NCI-H2196 treated with DMSO at 0.1 percent for 48 hours (cell line): ENCODE measurements at regions not wholly inside any gene's neighbourhood (a gene's known extent, or its start where the extent isn't known, plus 50 kb on each side); places are given as distances from the start of the nearest gene placed in this dataset.
A peak's percentile ranks its signal among the peaks of the same experiment; 100 is the strongest.

Experiments used
- DNase-seq: peaks from one replicate; lab custom pipeline; 2025; ENCODE audit not compliant: unreplicated experiment; lab: John Stamatoyannopoulos, UW

- peak; percentile 33 for DNase-seq
Observed at GRCh38 chr2:217538719-217539118, 464.1 kb downstream of the TNS1 start.

DNA sequence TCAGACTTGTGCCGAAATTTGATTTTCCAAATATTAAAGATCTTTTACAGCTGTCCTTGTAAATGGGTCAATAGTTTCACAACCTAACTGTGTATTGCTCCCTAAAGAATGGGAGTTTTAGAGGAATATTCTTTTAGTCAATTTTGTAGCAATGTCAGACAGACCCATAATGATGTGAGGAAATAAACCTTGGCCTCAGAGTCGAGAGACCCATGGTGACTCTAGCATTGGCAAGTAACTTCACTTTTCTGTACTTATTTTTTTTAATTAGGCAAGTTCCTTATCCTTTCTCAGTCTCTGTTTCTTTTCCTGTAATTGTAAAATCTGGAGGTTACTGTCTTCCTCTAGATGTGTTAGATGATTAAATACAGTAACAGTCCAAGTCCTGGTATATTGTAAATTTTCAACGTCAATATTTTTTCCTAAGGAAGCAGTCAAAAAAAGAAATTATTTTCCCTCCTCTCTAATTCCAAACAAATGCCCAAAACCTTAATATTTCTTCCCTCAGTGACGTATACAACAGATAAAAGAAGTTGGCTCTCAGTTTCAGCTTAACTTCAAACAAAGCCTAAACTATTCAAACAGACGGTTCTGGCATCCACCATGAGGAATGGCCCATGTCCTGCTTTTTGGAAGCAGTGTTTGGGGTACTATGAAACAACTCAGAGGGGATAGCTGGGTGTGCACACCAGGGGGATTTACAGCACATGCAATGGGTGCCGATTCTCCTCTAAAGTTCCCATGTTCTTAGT, 466.7 kb downstream of the TNS1 start:
- DNase-seq, result no peak

DNA sequence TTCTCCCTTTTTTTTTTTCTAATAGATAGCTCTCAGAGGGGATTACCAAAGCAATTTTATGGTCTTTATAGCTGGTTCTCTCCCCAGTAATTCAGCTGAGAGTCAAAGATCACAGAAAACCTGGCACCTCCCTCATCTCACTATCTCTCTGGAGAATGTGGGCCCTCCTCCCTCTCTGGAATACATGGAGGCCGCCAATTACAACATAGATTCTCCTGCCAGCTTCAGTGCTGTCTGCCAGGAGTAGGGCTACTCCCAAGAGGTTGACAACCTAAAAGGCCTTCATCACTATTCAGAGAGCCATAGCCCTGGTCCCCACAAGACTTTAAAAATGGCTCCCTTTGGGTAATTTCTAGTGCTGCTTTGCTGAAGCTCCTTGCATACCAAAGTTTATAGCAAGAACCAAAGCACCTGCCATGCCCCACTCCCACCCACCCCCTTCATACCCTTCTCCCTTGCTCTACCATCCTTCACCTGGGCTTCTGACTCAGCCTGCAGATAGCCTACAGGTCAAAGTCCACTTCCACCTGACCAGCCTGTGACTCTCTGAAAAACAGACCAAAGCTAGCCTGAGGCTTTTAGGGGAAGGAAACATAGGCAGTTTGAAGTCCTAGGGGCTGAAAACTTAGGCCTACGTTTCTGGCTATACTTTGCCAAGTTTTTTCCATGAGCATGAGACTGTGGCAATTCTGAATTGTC, 472.3 kb downstream of the TNS1 start:
- DNase-seq, result no peak

GRCh38 chr2:217529271-217529670, 473.5 kb downstream of the TNS1 start:
- no peak for DNase-seq

DNA sequence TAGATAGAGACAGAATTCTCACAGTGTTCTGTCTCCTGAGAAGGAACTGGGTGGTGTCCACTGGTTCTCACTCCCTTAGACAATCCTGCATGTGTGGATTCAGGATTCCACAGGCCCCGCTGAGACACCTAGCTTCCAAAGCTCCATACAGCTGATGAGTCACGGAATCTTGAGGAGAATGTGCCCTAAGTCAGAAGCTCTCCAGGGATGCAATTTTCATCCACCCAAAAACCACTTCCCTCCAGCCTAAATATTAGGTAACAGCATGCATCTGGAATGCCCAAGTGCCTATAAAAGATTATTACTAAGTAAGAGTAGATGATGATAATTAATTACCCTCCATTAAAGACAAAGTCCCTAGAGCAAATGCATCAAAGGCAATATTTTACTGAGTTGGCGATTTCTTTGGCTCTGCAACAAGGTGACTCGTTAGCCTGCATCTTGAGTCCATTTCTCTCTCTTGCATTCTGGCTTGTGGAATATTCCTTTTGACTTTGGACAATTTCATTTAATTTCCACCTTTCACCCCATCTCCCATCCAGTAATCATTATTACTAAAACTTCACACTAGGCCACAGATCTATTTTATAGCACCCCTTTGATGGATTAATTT, 475.1 kb downstream of the TNS1 start:
- no peak for DNase-seq

DNA sequence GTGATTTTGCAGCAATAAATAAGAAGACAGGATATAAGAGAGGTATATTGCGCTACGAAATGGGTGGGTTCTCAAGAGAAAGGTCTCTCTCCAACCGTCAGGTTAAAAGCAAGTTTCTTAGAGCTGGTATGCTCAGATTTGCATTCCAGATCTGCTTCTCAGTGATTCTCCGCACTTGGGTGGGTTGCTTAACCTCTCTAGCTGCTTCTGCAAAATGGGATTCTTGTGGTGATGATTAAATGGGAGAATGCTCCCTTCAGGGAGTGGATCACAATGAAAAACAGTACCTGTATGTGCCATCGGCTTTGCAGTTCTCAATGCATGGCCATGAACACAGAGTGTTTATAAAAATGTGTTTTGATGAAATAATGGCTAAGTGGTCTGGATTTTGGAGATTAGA, 477.7 kb downstream of the TNS1 start:
- no peak for DNase-seq

GRCh38 chr2:217523286-217523685, 479.5 kb downstream of the TNS1 start:
- no peak for DNase-seq

DNA sequence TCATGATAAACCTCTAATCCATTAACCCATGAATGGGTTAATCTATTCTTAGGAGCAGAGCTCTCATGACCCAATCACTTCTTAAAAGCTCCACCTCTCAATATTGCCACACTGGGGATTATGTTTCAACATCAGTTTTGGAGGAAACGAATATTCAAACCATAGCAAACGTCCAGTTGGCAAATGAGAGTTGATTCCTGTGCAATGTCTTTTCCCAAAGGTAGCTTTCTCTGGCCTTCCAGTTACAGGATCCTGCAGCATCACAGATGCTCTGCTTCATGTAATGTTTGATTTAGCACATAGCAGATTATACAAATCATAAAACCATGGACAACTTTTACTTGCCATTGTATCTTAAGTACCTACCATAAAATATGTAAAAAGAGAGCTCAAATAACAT, 481.0 kb downstream of the TNS1 start:
- DNase-seq, result no peak

- no peak for DNase-seq
Observed at GRCh38 chr2:217520356-217521010, 482.3 kb downstream of the TNS1 start.

DNA sequence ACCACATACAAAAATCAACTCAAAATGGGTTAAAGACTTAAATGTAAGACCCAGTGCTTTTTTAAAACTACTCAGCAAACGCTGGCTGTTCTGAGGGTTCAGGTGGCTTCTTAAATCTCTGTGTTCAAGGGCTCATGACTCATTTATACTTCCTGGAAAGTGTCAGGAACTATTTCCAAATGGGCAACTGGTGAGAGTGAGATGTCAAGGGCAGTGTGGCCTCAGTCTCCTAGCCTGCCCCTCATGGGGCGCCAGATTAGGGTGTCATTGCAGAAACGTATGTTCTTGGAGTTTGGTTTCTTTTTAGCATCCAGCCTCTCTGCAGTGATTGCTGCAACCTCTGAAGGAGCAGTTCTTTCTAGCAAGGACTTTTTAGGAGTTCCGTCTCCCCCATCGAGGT, 485.4 kb downstream of the TNS1 start:
- DNase-seq, result no peak

GRCh38 chr2:217515615-217516309, 487.0 kb downstream of the TNS1 start:
- DNase-seq, result no peak

DNA sequence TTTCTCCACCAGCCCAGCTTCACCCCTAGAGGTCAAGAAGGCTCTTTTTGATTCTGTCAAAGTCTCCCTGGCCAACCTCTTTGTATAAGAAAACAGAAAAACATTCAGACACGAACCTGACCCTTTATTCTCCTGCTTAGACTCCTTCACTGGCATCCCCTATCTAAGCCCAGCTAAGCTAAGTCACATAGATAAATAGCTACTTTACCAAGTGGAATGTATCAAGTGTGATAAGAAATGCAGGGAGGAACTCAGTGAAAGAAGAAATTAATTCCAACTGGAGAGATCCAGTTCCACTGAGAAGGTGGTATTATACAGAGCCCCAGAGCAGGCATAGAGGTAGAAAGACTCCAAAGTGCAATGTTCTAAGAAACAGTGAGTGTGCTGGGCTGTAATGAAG, 489.5 kb downstream of the TNS1 start:
- no peak for DNase-seq

- no peak for DNase-seq
Observed at GRCh38 chr2:217512728-217513127, 490.1 kb downstream of the TNS1 start.

- no peak for DNase-seq
Observed at GRCh38 chr2:217512259-217512658, 490.5 kb downstream of the TNS1 start.

GRCh38 chr2:217511850-217512249, 490.9 kb downstream of the TNS1 start:
- no peak for DNase-seq

DNA sequence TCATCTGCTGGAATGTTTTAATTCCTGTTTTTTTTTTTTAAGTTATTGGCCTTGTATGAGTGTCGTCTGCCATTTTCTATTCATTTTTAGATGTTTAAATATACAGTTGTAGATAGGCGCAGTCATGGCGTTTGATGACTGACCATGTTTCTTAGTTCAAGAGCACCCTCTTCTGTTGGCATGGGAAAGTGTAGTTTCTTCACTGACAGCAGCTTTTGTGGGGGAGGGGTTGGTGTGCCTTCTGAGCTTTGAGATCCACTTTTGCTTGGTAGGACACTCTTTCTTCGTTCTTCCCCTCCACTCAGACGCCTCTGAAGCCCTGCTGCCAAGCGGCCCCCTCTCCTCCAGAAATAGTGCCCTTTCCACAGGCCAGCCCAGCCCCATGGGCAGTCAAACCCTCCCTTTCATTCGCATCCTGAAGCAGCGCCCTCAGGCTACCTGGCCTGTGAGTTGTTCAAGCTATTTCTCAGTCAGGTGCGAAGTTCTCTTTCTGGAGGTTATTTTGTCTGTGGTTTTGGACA, 492.0 kb downstream of the TNS1 start:
- peak; percentile 79 for DNase-seq

DNA sequence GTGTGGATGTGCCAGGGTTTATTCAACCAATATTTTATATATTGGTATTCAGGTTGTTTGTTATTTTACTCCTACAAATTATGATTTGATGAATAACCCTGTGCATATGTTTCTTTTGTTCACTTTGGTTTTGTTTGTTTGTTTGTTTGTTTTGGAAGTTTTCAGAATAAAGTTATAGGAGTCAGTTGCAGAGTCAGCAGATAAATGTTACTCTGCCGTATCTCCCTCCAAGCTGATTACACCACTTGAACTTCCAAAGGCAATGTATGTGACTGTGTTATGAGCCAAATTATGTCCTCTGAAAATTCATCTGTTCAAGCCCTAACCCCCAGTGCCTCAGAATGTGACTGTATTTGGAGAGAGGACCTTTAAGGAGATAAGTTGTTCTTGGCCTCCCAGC, 497.5 kb downstream of the TNS1 start:
- DNase-seq, result no peak

DNA sequence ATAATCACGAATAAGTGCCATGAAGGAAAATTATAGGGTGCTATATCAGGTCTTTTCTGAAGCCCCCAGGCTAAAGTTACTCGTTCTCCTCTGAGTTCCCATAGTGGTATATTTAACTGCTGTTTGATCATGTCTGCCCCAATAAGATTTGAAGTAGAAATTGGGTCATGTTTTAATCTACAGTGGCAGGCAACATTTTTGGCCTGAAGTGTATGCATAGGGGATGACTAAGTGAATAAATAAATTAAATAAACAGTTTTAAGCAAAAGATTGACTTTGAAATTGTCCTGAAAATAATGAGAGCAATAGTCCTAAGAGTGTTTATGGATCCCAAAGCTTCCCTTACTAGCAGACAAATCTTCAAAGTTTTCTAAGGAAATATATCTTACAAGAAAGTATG, 500.9 kb downstream of the TNS1 start:
- DNase-seq, result no peak

DNA sequence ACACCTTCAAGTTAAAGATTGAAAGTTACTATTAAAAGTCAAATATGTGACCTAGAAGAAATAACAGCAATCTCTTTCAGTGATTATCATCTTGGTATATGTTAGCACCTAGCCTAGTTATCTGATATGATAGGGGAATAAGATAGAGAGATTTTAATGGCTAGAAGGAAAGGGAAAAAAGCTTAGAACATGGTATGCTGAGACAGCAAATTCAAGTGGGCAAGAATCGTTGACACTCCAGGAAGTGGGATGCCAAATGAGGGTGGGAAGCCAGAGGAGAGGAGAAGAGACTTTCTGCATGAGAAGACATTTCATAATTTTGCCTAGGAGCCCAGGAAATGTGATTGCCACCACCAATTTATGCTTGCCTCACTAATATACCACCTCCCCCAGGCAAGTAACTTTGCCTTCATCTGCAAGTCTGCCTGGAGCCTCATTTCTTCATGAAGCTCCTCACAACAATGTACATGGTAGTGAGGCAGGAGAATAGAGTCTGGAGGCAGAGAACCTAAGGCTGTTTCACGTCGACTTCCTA, 504.9 kb downstream of the TNS1 start:
- no peak for DNase-seq

DNA sequence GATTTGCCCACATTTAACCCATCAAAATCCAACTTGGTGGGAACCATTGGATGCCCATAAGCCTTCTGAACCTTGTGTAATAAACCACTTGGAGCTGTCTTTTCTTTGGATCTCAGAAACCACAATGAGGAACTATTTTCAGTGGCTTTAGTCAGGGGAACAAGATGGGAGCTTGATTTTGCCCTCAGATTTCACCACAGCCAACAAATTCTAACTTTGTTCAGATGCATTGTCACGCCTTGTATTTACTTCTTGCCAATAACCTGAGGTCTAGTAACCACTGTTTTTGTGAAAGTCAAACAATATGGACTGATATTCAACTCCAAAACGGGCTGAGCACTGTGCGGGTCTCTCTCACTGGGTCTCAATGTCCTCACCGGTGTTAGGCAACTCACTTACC, 508.2 kb downstream of the TNS1 start:
- no peak for DNase-seq

DNA sequence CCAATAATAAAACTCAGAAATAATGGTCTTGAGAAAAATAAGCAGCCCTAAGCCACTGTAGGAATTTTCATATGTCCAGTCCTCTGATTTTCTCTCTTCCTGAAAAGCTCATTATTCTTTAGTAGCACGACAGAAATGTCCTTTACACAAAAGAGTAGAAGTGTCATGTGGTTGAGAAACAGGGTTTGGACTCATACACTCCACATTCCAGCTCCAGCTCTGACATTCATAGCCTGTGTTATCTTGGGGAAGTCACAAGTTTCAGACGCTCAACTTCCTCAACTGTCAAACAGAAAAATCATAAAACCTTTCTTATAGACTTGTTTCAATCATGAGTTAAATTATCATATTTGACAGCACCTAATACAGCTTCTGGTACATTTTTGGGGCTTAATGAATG, 511.5 kb downstream of the TNS1 start:
- DNase-seq, result no peak
